Left lung (tissue), 4 donors: ENCODE measurements at regions not wholly inside any gene's neighbourhood (a gene's known extent, or its start where the extent isn't known, plus 50 kb on each side); places are given as distances from the start of the nearest gene placed in this dataset.

Experiments used
- ATAC-seq: fragments of 200-7000 bp; cut with Tn5 transposase; one replicate; pipeline ENCODE4 v1.9.1; 2020; ENCODE audit warnings: moderate library complexity
- DNase-seq, 4 donors: peaks; one replicate each; pipeline ENCODE4 v3.0.0-alpha.2; 2013 to 2020
- H3K27ac ChIP-seq, 2 donors: fragments of 200-600 bp; sonication (generic) in 1 of 2; one replicate each; pipeline versions ENCODE4 v1.5.0 to v1.8.0; 2020 to 2021
- H3K27me3 ChIP-seq, 2 donors: fragments of 200-600 bp; sonication (generic) in 1 of 2; one replicate each; pipeline versions ENCODE4 v1.5.0 to v1.8.0; 2020 to 2021
- H3K36me3 ChIP-seq, 2 donors: fragments of 200-600 bp; sonication (generic) in 1 of 2; one replicate each; pipeline versions ENCODE4 v1.5.0 to v1.8.0; 2020 to 2021
- H3K4me1 ChIP-seq, 2 donors: fragments of 200-600 bp; one replicate each; pipeline ENCODE4 v1.8.0; 2021
- H3K4me3 ChIP-seq, 2 donors: fragments of 200-600 bp; sonication (generic) in 1 of 2; one replicate each; pipeline versions ENCODE4 v1.5.0 to v1.8.0; 2020 to 2021; ENCODE audit warnings: mild to moderate bottlenecking in 1 of 2
- H3K9me3 ChIP-seq, 2 donors: fragments of 200-600 bp; sonication (generic) in 1 of 2; one replicate each; pipeline versions ENCODE4 v1.5.0 to v1.8.0; 2020 to 2021
- intact Hi-C, 2 donors: fragments of 100-400 bp; cut with DNase I; formaldehyde crosslinking; loops; one replicate each; pipeline versions ENCODE4 v1.11.2 to v1.14.2; 2022
- TF ChIP-seq, protein P1 (sequence below), 2 donors: fragments of 200-600 bp; sonication (generic) in 1 of 2; IDR thresholded peaks; one replicate each; pipeline versions ENCODE4 v1.5.0 to v1.8.0; 2021; ENCODE audit warnings: antibody characterized with exemption in 2 of 2
- donor health status: DM: no; HTN: yes; CAD: no.
- donor health status: DM: no; HTN: no; CAD: no.

GRCh38 chr6:146908786-146909185 lies 295.4 kb upstream of the STXBP5 start:
- ATAC-seq (no peak), DNase-seq (no peak)
- no peak overlapping the region for H3K27ac ChIP-seq
- TF ChIP-seq, protein P1, sequence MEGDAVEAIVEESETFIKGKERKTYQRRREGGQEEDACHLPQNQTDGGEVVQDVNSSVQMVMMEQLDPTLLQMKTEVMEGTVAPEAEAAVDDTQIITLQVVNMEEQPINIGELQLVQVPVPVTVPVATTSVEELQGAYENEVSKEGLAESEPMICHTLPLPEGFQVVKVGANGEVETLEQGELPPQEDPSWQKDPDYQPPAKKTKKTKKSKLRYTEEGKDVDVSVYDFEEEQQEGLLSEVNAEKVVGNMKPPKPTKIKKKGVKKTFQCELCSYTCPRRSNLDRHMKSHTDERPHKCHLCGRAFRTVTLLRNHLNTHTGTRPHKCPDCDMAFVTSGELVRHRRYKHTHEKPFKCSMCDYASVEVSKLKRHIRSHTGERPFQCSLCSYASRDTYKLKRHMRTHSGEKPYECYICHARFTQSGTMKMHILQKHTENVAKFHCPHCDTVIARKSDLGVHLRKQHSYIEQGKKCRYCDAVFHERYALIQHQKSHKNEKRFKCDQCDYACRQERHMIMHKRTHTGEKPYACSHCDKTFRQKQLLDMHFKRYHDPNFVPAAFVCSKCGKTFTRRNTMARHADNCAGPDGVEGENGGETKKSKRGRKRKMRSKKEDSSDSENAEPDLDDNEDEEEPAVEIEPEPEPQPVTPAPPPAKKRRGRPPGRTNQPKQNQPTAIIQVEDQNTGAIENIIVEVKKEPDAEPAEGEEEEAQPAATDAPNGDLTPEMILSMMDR (IDR thresholded peaks at IDR 0.05) = no peak
- intact Hi-C loops = no loop called here
- H3K4me1 ChIP-seq = peaks cover 3 to 13% of the 10 kb centered on the region in 2 donors
- no peaks in the 10 kb centered on the region for H3K27me3 ChIP-seq
- H3K9me3 ChIP-seq = no peaks in the 10 kb centered on the region
- no peaks in the 10 kb centered on the region for H3K36me3 ChIP-seq
- no peak overlapping the region for H3K4me3 ChIP-seq

DNA sequence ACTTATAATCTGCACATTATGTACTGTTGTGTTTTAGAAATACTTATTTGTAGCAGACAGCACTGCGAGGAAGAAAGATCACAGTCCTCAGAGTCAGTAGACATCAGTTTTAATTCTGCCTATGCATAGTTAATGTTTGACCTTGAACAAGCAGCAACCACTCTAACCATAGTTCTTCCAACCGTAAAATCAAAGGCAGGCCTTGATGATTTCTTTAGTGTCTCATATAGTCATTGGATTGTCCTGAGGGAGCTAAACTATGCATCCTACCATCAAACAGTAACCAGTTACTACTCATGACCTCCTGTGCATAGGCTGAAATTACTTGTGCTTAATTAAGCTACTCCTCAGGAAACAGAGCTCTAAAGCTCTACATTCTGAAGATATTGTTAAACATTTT lies 294.8 kb upstream of the STXBP5 start:
- ATAC-seq = no peak
- H3K9me3 ChIP-seq = no peaks in the 10 kb centered on the region
- no peak overlapping the region for H3K4me3 ChIP-seq
- H3K36me3 ChIP-seq = no peaks in the 10 kb centered on the region
- peaks cover 7 to 18% of the 10 kb centered on the region in 2 donors for H3K4me1 ChIP-seq
- no peak for DNase-seq
- TF ChIP-seq, protein P1 (IDR thresholded peaks at IDR 0.05) = no peak
- no peaks in the 10 kb centered on the region for H3K27me3 ChIP-seq
- intact Hi-C loops = no loop called here
- H3K27ac ChIP-seq = no peak overlapping the region

DNA sequence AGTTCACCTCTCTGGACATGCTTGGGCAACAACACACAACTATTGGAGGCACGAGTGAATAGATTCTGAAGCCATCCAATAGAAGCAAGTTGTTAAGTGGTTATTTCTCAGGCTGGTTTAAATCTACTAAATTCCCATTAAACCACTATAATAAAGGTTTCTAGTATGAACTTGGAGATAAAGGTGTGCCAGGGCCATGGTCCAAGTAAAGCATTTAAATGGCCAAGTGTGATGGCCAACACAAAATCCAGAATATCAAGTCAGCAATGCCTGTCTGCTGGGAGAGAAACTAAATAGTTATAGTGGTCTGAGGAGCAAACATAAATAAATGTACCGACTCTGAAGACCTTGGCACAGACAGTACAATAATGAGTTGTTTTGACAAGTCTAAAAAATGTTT lies 294.3 kb upstream of the STXBP5 start:
- no peaks in the 10 kb centered on the region for H3K9me3 ChIP-seq
- H3K27ac ChIP-seq = no peak overlapping the region
- intact Hi-C loops = no loop called here
- H3K4me3 ChIP-seq = no peak overlapping the region
- ATAC-seq = no peak
- TF ChIP-seq, protein P1 (IDR thresholded peaks at IDR 0.05) = no peak
- DNase-seq = no peak
- H3K27me3 ChIP-seq = no peaks in the 10 kb centered on the region
- H3K36me3 ChIP-seq = no peaks in the 10 kb centered on the region
- H3K4me1 ChIP-seq = peaks cover 11 to 23% of the 10 kb centered on the region in 2 donors

GRCh38 chr6:146910611-146911010 lies 293.6 kb upstream of the STXBP5 start:
- ATAC-seq = no peak
- TF ChIP-seq, protein P1 (IDR thresholded peaks at IDR 0.05) = no peak
- no peak overlapping the region for H3K4me3 ChIP-seq
- intact Hi-C loops = no loop called here
- H3K4me1 ChIP-seq = peaks cover 14 to 30% of the 10 kb centered on the region in 2 donors
- DNase-seq = no peak
- no peak overlapping the region for H3K27ac ChIP-seq
- H3K36me3 ChIP-seq = no peaks in the 10 kb centered on the region
- no peaks in the 10 kb centered on the region for H3K9me3 ChIP-seq
- no peaks in the 10 kb centered on the region for H3K27me3 ChIP-seq

DNA sequence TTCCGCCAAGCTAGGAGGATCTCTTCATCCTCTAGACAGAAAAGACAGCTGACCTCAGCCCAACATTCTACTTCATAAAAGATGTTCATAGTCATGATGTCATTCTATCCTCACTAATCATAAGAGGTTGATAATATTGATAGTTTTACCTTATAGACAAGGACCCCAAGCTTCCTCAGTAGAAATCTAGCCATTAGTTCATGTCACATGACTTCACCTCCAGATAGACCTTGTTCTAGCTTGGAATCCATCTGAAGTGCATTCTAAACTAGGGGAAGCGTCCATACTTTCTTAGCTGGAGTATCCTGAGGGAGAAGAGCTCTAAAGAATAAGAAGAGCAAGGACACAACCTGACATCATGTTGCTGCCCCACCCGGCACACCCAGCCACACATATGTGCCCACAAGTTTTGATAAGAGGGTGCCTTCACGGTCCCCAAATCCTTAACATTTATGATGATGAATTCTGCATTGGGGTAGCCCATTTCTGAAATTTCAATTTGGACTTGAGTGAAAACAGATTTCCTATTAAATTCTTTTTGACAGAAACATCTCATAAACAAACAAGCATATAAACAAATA lies 292.5 kb upstream of the STXBP5 start:
- Histone ChIP-seq H3K9me3 (no peaks in the 10 kb centered on the region), H3K27ac (no peak overlapping the region), H3K4me1 (peaks cover 15 to 40% of the 10 kb centered on the region in 2 donors), H3K27me3 (no peaks in the 10 kb centered on the region), H3K4me3 (no peak overlapping the region), H3K36me3 (no peaks in the 10 kb centered on the region)
- TF ChIP-seq, protein P1 (IDR thresholded peaks at IDR 0.05) = no peak
- DNase-seq (no peak), ATAC-seq (no peak)
- intact Hi-C loops = no loop called here
